ENCODE measurements at regions not wholly inside any gene's neighbourhood (a gene's known extent, or its start where the extent isn't known, plus 50 kb on each side); places are given as distances from the start of the nearest gene placed in this dataset.

GRCh38 chr20:40265825-40266533 is 423.1 kb downstream of the MAFB start:
- peak; percentile 24 for DNase-seq

GRCh38 chr20:40262219-40262618 is 426.8 kb downstream of the MAFB start:
- DNase-seq, result no peak

DNA sequence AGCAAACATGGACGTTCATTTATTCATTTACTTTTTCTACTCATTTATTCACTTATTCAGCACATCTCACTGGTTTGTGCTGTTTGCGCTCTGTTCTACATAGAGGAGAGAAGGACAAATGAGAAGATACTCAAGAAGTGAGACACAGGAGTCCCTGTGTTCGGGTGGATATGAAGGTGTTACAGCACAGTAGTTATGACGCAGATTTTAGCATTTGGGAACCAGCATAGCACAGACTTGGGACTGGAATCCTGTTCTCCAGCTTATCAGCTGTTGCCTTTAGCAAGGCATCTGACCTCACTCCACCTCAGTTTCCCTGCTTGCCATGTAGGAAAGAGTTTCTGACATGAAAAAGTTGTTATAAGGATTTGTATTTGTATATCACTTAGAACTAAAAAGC is 430.1 kb downstream of the MAFB start:
- DNase-seq, result no peak

DNA sequence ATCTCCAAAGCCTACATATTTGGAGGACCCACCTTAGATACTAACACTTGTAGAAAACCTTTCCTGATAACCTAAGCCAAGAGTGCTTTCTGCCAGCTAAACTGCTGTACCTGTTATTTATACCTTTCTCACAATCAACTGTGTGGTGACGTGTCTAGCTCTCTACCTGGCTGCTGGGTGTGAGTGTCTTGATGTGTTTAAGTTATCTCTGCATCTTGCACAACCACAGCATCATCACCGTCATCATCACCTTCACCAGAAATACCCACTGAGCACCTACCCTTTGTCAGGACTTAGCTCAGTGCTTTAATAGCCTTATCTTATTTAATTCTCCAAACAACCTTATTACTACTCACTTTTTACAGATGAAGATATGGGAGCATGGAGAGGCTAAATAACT is 431.3 kb downstream of the MAFB start:
- DNase-seq, result no peak

GRCh38 chr20:40255365-40255764 is 433.7 kb downstream of the MAFB start:
- no peak for DNase-seq

DNA sequence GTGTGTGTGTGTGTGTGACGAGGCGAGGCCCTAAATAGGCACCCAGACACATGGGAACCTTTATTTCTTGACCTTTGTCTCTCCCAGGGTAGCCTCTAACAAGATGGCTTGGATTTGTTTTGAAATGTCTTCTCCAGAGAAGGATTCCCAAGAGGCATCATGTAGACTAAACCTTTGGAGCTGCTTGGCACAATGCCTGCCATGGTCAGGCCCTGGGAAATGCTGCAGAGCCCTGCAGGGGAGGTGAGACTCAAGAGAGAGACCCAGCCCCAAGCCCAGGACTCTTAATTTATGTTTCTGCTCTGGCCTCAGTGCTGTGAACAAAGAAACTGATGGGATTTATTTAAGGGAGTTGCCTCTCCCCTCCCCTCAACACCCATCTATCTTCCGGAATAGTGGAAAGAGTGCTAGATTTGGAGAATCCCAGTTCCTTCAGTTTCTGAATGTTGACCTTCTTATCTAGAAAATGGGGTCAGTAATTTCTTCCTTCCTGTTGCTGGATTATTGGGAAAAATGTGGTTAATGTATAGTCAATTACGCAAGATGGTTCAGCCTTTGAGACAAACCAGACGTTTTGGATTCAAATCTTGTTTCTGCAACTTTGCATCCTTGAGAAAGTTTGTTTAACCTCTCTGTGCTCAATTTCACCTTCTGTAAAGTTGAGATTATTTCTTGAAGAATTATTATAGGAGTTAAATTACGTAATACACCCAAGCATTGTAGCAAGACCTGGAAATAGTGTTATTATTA is 434.8 kb downstream of the MAFB start:
- no peak for DNase-seq

DNA sequence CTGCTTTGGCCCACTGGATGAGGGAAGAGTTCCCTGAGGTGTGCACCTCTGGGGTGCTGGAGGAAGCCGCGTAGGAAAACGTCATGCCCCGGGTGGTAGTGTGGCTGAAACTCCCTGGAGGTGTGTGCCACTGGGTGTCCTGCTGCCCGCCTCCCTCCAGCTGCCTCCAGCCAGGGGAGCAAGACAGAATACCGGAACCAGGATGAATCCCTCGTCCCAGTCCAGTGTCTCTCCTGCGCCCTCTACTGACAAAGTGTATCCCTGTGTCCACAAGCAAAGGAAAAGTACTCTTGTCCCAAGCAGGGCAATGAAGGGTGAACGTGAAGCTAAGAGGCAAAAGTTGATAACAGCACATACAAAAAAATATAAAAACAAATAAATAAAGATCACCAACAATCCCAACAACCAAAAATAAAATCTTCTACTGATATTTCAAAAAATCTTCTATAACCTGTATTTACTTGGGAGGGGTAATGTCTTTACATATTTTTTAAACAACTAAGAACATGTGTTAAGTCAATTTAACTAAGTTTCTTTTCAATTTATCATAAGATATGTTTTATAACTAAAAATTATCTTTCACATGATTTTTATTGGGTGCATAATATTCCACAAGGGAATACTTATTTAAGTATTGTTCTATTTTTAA is 437.6 kb downstream of the MAFB start:
- no peak for DNase-seq

- DNase-seq, result no peak
Observed at GRCh38 chr20:40249805-40250204, 439.2 kb downstream of the MAFB start.

GRCh38 chr20:40245829-40246228 is 443.2 kb downstream of the MAFB start:
- no peak for DNase-seq

- no peak for DNase-seq
Observed at GRCh38 chr20:40244286-40244685, 444.8 kb downstream of the MAFB start.

DNA sequence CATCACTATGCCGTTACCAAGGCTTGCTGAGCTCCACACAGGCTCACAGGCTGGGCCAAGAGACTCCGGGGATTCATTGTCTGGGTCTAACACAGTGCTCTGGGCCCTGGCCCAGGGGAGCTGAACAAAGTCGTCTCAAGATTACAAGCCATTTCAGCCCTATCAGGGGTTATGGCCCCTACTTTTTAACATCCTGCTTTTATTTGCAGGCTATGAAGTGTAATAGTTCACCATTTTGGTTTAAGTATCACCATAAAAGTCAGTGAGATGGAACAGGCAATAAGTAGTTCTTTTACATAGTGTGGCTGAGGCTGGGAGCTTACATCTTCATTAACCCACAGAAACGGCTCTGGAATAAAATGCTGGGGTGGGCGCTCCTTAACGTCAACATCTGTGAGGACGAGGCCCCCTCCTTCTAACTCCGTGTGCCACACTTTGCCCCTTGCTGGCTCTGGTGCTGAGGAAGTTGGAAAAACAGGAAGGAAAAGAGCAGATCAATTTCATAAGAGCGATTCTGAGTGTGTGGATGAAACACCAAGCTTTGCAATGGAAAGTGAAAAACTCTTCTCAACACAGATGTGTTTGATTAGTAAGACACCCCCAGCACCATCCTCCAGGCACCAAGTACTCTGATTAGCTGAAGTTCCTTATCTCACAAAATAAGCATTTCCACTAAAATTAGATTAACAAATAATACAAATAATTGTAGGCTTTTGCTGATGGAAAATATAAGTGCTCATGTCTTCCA is 447.3 kb downstream of the MAFB start:
- DNase-seq, result no peak

DNA sequence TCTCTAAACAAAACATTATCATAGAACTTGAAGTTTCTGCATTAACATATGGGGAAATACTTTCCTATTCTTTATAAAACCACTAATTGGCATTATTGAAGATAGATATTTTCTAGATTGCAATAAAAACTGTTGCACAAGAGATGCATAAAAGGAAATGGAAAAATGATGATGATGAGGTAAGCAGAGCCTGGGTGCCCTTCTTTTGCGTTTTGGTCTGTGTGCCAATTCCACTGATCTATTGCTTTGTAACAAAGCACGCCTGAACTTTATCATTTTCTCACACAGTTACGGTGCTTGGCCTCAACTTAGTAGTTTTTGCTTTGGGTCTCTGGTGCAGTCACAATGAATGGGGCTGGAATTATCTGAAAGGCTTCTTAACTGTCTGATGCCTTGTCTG is 450.5 kb downstream of the MAFB start:
- DNase-seq, result no peak

DNA sequence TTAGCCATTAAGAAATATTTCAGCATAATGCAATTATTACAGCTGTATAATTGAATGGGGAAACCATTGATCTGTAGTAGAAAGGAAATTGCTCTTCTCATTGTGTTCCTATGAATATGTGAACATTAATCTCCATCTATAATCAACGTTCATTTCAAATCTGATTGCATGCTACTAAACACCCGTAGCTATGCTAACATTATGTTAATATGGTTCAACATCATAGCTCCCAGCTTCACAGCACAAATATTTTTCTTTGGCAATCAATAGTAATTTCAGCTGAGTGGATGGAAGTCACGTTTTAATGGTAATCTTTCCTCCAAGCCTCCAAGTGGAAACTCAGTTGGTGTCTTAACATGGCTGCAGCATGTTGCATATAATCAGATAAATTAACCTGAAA is 454.4 kb downstream of the MAFB start:
- no peak for DNase-seq

- DNase-seq, result no peak
Observed at GRCh38 chr20:40233406-40233805, 455.6 kb downstream of the MAFB start.

- DNase-seq, result no peak
Observed at GRCh38 chr20:40232756-40233155, 456.3 kb downstream of the MAFB start.

GRCh38 chr20:40232273-40232672 is 456.8 kb downstream of the MAFB start:
- DNase-seq, result no peak

GRCh38 chr20:40230486-40230885 is 458.6 kb downstream of the MAFB start:
- no peak for DNase-seq

GRCh38 chr20:40225596-40225995 is 463.4 kb downstream of the MAFB start:
- DNase-seq, result no peak

DNA sequence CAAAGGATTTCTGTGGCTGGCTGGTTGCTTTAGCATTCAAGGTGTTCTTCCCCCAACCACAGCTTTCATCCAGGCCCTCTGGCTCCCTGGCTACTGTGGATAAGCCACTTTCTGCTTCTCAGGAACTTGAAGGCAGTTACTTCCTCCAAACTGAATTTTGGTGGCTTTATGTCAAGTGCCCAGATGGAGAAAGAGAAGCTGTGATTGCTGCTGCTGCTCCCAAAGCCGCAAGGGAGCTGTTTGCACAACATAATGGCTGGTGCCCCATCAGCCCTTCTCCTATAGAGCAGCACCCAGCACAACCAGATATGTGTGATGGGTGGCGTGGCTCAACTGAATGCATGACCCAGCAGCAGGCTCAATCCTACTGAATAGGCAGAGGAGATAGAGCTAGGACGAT is 465.2 kb downstream of the MAFB start:
- no peak for DNase-seq

DNA sequence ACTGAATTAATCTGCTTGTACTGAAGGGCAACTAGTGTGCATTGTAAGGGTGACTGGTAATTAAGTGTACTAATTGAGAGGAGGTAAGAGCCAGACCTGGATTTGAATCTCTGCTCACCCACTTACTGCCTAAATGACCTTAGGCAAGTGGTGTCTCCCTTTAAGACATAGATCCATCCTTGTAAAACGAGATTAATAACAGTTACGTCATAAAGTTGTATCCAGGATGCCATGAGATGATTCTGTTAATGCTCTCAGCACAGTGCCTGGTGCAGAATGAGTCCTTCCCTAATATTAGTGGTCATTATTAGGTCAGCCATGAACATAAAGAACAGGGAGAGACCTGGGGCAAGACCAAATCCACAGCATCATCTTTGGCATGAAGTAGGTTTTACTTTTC is 470.1 kb downstream of the MAFB start:
- DNase-seq, result no peak

DNA sequence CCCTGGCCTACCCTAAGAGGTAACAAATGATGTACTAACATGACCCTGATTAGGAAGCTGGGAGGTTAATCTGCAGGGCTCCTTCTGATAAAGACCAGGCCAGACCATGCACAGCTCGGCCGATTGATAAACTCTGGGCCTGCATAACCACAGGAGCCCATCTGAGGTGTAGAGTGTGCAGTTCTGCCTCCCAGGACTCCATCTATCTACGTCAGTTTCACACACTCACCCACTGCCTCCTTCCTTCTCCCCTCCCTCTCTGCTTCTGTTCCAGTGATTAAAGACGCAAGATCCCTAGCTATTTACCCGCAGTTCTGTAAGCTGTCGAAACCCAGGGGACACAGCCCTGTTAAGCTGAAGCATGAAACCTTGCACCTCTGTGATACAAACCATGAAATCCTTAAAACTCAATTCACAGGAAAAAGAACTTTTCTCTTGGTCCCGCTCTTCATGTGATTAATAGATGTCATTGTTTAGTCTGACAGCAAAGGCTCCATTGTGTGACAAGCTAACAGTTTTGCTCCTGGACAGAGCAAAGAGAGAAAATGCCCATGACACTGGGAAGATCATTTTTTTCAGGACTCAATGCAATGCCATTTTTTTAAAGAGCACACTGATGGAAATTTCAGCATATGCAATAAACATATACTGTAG is 470.6 kb downstream of the MAFB start:
- no peak for DNase-seq

- no peak for DNase-seq
Observed at GRCh38 chr20:40207655-40208054, 481.4 kb downstream of the MAFB start.

DNA sequence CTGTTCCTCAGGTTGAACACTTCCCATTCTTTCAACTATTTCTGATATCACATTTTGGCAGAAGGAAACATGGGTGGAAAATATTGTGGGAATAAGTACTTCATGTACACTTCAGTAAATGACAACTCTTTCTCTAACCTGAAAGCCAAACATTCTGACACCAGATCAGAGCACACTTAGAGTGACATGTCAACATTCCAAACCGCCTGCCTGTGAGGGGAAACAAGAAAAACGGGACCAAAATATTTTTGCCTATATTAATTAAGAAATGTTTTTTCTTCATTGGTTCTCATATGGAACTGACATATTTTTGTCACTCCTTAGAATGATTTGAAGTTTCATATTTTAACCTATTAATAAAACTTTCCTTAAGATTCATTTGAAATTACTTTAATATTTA is 483.1 kb downstream of the MAFB start:
- no peak for DNase-seq

All from femur (tissue), 1 donor.